ENCODE measurements at regions not wholly inside any gene's neighbourhood (a gene's known extent, or its start where the extent isn't known, plus 50 kb on each side); places are given as distances from the start of the nearest gene placed in this dataset.
"Not testable (repeated sequence)": the region's sequence is repeated elsewhere in the genome, so short reads cannot be mapped to it uniquely, and the experiment has no call there.

GRCh38 chr9:24351973-24352372, 193.7 kb downstream of the IZUMO3 start:
- DNase-seq (ENCODE audit: low read depth in 2 of 3, low spot score in 2 of 3) = no peak

DNA sequence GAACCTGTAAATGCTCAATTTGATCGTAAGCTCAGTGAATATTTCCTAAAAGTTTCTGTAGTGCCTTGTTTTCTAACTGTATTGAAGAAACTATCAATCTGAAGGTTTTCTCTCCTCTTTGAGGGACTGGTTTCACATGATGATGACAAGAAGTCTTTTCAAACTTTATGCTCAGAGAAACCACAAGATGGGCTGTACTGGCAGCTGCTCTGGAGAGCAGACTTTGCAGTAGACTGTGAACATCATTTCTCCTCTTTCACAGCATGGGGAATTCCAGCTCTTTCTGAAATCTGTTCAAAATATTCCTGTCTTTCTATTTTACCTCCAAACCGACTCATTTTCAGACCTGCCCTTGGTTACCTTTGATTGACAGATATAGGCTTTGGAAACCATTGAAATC, 194.4 kb downstream of the IZUMO3 start:
- DNase-seq (ENCODE audit: low read depth in 2 of 3, low spot score in 2 of 3) = no peak

DNA sequence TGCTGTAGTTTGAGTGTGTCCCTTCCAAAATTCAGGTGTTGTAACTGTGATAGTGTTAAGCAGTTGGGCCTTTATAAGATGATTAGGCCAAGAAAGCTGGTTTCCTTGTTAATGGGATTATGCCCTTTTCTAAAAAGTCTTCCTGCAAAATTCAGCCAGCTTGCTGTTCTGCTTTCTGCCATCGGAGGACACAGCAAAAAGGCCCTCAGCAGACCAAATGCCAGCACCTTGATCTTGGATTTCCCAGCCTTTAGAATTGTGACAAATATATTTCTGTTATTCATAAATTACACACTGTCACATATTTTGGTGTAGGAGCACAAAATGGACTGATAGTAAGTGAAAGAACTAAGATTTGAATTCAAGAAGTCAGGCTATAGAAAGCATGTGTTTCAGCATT, 203.2 kb downstream of the IZUMO3 start:
- DNase-seq (ENCODE audit: low read depth in 2 of 3, low spot score in 2 of 3) = no peak

DNA sequence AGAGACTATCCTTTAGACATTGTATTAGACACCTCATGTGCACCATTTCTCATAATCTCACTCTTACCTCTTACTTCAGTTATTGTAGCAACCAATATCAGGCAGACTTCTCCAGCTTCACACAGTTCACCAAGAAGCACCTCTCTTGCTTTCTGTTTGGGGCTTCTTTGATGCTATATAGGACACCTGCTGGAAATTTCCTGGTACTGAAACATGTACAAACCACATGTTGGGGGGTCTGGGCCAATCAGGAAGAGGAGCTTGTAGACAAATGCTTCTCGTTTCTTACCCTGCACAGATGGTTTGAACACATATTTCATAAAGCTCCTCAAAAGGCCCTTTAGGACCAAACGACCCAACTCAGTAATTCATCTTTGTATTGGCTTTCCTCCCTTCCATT, 212.1 kb downstream of the IZUMO3 start:
- no peak for DNase-seq (ENCODE audit: low read depth in 2 of 3, low spot score in 2 of 3)

- no peak for DNase-seq (ENCODE audit: low read depth in 2 of 3, low spot score in 2 of 3)
Observed at GRCh38 chr9:24298912-24299311, 246.8 kb downstream of the IZUMO3 start.

DNA sequence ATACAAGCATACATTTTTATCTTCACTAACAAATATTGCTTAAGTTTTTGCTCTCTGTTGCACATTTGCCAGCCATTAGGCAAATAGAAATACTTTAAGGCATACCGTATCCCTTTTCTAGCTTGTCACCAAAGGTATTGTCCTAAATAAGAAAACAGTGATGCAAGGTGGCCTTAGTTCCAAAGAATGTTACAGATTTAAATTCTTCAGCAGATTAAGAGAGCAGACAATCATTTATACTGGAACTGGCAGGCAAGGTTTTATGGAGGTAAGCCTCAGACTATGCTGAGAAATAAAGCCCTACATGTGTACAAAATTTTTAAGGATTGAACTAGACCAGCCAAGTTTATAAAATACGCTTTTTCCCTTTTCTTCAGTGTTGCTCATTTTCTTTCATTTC, 247.8 kb downstream of the IZUMO3 start:
- no peak for DNase-seq (ENCODE audit: low read depth in 2 of 3, low spot score in 2 of 3)

GRCh38 chr9:24296124-24296523, 249.6 kb downstream of the IZUMO3 start:
- DNase-seq (ENCODE audit: low read depth in 2 of 3, low spot score in 2 of 3) = no peak

GRCh38 chr9:24293386-24293785, 252.3 kb downstream of the IZUMO3 start:
- DNase-seq (ENCODE audit: low read depth in 2 of 3, low spot score in 2 of 3) = no peak

- no peak for DNase-seq (ENCODE audit: low read depth in 2 of 3, low spot score in 2 of 3)
Observed at GRCh38 chr9:24286761-24287160, 258.9 kb downstream of the IZUMO3 start.

DNA sequence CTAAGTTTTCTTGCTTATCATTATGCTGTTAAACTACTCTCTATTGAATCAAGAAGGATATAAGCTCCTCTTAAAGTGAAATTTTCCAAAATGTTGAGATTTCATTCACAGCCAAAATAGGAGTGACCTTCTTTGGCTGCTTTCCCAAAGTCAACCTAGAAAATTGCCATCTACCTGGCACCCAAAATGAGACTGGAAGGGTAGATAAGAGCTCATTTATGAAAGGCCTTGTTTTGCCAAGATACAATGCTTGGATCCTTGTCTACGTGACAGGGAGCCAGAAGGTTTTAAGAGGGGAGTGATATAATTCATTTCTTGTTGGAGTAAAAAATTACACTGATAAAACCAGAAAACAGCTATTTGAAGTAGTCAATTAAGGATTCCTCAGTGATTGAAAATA, 287.1 kb downstream of the IZUMO3 start:
- DNase-seq (ENCODE audit: low read depth in 2 of 3, low spot score in 2 of 3) = no peak

DNA sequence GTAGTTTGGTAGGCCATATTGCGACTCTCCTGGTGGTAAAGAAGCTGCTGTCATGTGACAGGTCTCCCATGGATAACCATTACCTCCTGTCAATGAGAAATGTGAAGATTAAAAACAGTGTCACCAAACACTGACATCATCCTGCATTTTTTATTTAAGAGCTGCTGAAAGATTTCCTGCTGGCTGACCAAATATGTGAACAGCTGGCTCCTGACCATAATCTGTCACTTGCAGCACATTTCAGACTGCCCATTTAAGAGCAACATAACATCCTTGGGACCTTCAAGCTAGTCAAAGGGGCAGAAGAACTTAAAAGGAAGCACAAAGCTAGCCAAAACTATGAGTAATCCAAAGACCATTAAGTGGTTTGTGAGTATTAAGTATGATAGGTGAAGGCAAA, 288.0 kb downstream of the IZUMO3 start:
- DNase-seq (ENCODE audit: low read depth in 2 of 3, low spot score in 2 of 3) = no peak

- peak in 1 of 3 donors; percentile 2 for DNase-seq (ENCODE audit: low read depth in 2 of 3, low spot score in 2 of 3)
Observed at GRCh38 chr9:24245988-24246387, 299.7 kb downstream of the IZUMO3 start.

GRCh38 chr9:24242576-24242975, 303.1 kb downstream of the IZUMO3 start:
- no peak for DNase-seq (ENCODE audit: low read depth in 2 of 3, low spot score in 2 of 3)

DNA sequence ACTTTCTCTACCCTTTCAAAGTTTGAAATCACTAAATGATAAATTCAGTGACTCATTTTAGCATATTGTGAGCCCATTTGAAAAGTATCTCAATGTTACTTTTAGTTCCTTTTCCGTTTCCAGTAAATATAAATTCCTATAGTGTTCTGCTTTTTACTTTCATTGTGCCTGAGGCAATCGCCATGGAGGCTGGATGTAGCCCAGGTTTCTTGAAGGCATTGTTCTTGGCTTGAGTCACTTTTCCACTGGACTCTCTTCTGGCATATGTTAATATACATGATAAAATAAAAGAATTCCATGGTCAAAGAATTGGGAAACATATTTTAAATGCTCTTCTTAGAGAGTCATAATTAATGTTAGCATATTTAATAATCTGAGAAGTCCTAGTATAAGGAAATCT, 327.0 kb downstream of the IZUMO3 start:
- DNase-seq (ENCODE audit: low read depth in 2 of 3, low spot score in 2 of 3) = no peak

DNA sequence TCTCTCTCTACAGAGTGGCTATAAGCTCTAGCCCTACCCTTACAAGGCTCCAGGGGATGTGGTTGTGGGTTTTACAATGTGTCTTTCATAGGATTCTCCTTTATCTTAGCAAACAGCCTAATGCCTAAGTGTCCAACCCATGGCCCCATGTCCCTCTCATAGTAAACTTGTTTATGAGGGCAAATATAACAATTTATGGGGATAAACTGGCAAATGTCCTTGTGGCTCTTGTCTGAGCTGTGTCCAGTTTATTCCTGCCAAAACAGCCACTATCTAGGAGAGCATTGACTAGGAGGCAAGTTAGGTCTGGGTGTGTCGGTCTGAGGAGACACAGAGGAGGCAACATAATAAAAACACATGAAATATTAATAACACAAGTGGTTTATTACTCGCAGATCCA, 335.1 kb downstream of the IZUMO3 start:
- no peak for DNase-seq (ENCODE audit: low read depth in 2 of 3, low spot score in 2 of 3)

DNA sequence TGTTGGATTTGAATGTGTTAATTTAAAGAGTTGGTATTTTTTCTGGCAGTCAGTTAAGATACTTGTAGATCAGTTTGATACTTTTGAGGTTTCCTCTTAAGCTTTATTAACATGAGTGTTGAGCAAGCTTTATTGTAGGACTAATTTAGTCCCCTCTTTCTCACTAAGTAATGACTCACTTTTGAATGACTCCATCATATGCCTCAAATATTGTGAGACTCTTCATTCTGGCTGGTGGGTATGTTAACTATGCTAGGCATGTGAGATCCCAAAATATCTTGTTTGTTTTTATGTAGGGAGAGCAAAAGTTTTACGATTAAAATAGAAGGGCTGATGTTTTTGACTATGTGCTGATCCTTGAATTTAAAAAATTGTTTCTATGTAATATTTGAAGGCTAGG, 355.7 kb downstream of the IZUMO3 start:
- no peak for DNase-seq (ENCODE audit: low read depth in 2 of 3, low spot score in 2 of 3)

DNA sequence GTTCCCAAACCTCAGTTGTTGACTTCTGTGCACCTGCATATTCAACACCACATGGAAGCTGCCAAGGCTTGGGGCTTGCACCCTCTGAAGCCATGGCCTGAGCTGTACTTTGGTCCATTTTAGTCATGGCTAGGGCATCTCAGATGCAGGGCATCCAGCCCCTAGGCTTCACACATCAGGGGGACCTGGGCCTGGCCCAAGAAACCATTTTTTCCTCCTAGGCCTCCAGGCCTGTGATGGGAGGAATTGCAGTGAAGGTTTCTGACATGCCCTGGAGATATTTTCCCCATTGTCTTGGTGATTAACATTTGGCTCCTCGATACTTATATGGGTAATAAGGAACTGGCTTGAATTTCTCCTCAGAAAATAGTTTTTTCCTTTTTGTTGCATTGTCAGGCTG, 354.5 kb upstream of the ELAVL2 start:
- DNase-seq (ENCODE audit: low read depth in 2 of 3, low spot score in 2 of 3) = not testable (repeated sequence)

GRCh38 chr9:24144796-24145195, 318.8 kb upstream of the ELAVL2 start:
- DNase-seq (ENCODE audit: low read depth in 2 of 3, low spot score in 2 of 3) = no peak

GRCh38 chr9:24135072-24135471, 309.0 kb upstream of the ELAVL2 start:
- DNase-seq (ENCODE audit: low read depth in 2 of 3, low spot score in 2 of 3) = not testable (repeated sequence)

DNA sequence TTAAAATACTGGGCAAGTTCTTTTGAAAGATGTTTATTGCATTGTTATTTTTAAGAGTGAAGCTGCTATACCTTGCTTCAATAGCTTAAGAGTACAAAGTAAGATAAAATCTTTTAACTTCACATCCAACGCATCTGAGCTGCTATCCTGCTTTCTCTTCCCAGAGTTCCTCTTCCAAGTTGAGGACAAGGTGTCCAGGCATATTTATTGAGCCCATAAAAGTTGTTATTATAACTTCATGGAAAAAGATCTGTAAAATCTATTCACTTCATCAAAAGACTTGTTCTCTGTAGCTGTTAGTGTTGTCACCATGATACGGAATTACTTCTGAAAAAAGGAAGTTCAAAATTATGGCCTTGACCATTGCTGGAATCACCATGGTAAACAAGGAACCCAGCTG, 306.2 kb upstream of the ELAVL2 start:
- DNase-seq (ENCODE audit: low read depth in 2 of 3, low spot score in 2 of 3) = no peak

DNA sequence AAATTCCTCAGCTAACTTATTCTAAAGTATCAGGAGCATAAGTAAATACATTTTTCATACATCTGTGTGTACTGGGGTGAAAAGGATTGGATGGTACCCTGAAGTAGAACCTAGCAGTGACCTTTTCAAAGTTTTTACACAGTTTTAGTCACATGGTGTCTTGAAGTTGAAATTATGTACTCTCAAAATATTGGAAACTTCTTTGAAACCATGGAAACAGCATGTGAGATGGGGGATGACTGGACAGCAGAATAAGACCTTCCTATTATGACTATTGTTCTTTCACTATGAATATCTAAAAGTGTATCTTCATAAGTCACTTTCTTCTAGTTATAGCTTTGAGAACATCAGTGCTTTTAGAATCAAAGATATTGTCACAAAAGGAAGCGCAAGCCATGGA, 301.5 kb upstream of the ELAVL2 start:
- DNase-seq (ENCODE audit: low read depth in 2 of 3, low spot score in 2 of 3) = no peak

DNA sequence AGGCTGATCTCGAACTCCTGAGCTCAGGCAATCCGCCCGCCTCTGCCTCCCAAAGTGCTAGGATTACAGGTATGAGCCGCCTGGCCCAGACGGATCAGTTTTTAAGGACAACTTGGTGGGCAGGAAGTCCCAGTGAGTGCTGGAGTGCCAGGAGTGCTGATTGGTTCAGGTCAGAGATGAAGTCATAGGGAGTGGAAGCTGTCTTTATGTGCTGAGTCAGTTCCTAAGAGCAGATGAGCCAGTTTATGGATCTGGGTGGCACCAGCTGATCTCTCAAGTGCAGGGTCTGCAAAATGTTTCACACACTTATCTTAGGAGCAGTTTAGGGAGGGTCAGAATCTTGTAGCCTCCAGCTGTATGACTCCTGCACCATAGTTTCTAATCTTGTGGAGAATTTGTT, 292.1 kb upstream of the ELAVL2 start:
- no peak for DNase-seq (ENCODE audit: low read depth in 2 of 3, low spot score in 2 of 3)

- DNase-seq (ENCODE audit: low read depth in 2 of 3, low spot score in 2 of 3) = no peak
Observed at GRCh38 chr9:24096756-24097155, 270.7 kb upstream of the ELAVL2 start.

DNA sequence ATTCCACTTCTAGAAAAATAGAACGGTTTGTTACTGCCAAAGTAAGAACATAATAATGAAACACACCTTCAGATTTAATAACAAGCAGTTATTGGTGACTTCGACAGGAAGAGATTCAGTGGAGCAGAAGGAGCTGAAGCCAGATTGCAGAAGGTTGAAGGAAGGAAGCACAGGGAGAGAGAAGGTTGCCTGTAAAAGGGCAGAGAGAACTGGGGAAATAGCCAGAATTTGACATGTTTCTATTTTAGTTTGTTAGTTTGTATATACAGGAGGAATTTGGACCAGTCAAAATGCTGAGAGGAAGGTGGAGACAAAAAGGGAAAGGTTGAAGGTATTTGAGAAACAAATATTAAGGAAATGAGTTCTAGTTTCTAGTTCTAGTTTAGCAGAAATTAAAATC, 269.2 kb upstream of the ELAVL2 start:
- no peak for DNase-seq (ENCODE audit: low read depth in 2 of 3, low spot score in 2 of 3)

All from hematopoietic multipotent progenitor cell (in vitro differentiated cells).